Naive B cell (primary cell): ENCODE measurements at regions not wholly inside any gene's neighbourhood (a gene's known extent, or its start where the extent isn't known, plus 50 kb on each side); places are given as distances from the start of the nearest gene placed in this dataset.
A peak's percentile ranks its signal among the peaks of the same experiment; 100 is the strongest.
"Not testable (repeated sequence)": the region's sequence is repeated elsewhere in the genome, so short reads cannot be mapped to it uniquely, and the experiment has no call there.

Experiments used
- ATAC-seq, 2 donors: fragments of 150-1000 bp; cut with Tn5 transposase; 2 replicates each; pipeline ENCODE4 v1.10.0; 2021; ENCODE audit warnings: low read depth in 2 of 2, mild to moderate bottlenecking in 2 of 2, moderate library complexity in 2 of 2
- DNase-seq: peaks from one replicate; pipeline ENCODE4 v3.0.0; 2022
- H3K27ac Mint-ChIP-seq, 6 donors: one replicate each; pipeline ENCODE4 v1.8.0; 2020 to 2022; ENCODE audit warnings: mild to moderate bottlenecking in 6 of 6, mixed read lengths in 6 of 6, moderate library complexity in 5 of 6, inconsistent platforms in 2 of 6
- H3K27me3 Mint-ChIP-seq, 3 donors: one replicate each; pipeline ENCODE4 v1.8.0; 2021 to 2022; ENCODE audit warnings: mixed read lengths in 3 of 3, mild to moderate bottlenecking in 1 of 3
- H3K36me3 Mint-ChIP-seq, 2 donors: one replicate each; pipeline ENCODE4 v1.8.0; 2020 to 2022; ENCODE audit warnings: mixed read lengths in 2 of 2, inconsistent platforms in 1 of 2, mild to moderate bottlenecking in 1 of 2
- H3K4me1 Mint-ChIP-seq, 3 donors: one replicate each; pipeline ENCODE4 v1.8.0; 2020 to 2022; ENCODE audit warnings: mixed read lengths in 3 of 3, inconsistent platforms in 1 of 3, mild to moderate bottlenecking in 1 of 3, moderate library complexity in 1 of 3
- H3K4me3 Mint-ChIP-seq, 8 donors: one replicate each; pipeline ENCODE4 v1.8.0; 2020 to 2022; ENCODE audit warnings: mild to moderate bottlenecking in 8 of 8, mixed read lengths in 8 of 8, moderate library complexity in 8 of 8, inconsistent platforms in 2 of 8
- H3K9me3 Mint-ChIP-seq, 7 donors: one replicate each; pipeline ENCODE4 v1.8.0; 2020 to 2022; ENCODE audit warnings: mixed read lengths in 7 of 7, mild to moderate bottlenecking in 5 of 7, inconsistent platforms in 2 of 7, moderate library complexity in 1 of 7

- Mint-ChIP-seq H3K4me1 (no peaks in the 10 kb centered on the region), H3K9me3 (no peaks in the 10 kb centered on the region), H3K27me3 (no peaks in the 10 kb centered on the region), H3K27ac (no peak overlapping the region), H3K36me3 (no peaks in the 10 kb centered on the region), H3K4me3 (no peak overlapping the region)
- ATAC-seq (no peak), DNase-seq (no peak)
Observed at GRCh38 chr6:103516336-103516735, 1343.4 kb downstream of the HACE1 start.

DNA sequence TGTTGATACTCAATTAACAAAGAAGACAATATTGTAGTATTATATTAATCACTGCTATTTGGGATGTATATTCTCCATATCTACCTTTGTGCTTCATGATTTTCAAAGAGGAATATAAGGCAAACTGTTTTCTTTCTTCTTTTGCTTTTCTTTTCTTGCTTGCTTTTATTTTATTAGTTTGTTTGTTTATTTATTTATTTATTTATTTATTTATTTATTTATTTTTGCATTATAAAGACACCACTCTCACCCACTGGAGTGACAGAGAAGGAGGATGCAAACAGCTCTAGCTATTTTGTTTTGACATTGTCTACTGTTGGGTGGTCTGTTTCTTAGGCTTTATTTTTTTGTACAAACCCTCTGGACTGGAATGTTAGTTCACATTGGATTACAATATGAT, 1352.7 kb downstream of the HACE1 start:
- peaks cover 0 to 5% (median 0%) of the 10 kb centered on the region in 7 donors for H3K9me3 Mint-ChIP-seq
- no peak overlapping the region for H3K4me3 Mint-ChIP-seq
- no peak overlapping the region for H3K27ac Mint-ChIP-seq
- no peak for DNase-seq
- H3K27me3 Mint-ChIP-seq = no peaks in the 10 kb centered on the region
- no peaks in the 10 kb centered on the region for H3K4me1 Mint-ChIP-seq
- ATAC-seq = no peak
- no peaks in the 10 kb centered on the region for H3K36me3 Mint-ChIP-seq

DNA sequence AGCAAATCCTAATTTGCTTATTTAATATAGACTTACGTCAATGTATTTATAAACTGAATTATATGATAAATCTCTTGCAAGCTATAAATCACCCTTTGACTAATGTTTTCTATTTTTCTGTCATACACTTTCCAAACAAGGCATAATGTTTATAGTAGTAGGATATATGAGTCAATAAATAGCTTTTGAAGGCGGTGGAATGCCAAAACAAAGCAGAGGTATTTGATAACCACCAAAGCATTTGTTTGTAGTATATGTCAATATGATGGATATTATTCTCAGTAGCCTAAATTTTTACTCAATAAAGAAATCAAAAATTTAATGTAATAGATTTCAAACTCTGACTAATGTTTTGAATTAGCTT, 1354.6 kb downstream of the HACE1 start:
- ATAC-seq = no peak

GRCh38 chr6:103504501-103505154, 1355.1 kb downstream of the HACE1 start:
- H3K4me3 Mint-ChIP-seq = no peak overlapping the region
- ATAC-seq (no peak), DNase-seq (no peak)
- peak overlapping the region in 1 of 6 donors; percentile 21 for H3K27ac Mint-ChIP-seq
- H3K27me3 Mint-ChIP-seq = no peaks in the 10 kb centered on the region
- H3K9me3 Mint-ChIP-seq = peaks cover 0 to 2% (median 0%) of the 10 kb centered on the region in 7 donors
- no peaks in the 10 kb centered on the region for H3K4me1 Mint-ChIP-seq
- H3K36me3 Mint-ChIP-seq = no peaks in the 10 kb centered on the region

More for the DNA sequence above, 1354.6 kb downstream of the HACE1 start:
- Mint-ChIP-seq H3K4me1 (no peaks in the 10 kb centered on the region), H3K36me3 (no peaks in the 10 kb centered on the region), H3K4me3 (no peak overlapping the region), H3K9me3 (peaks cover 0 to 4% (median 0%) of the 10 kb centered on the region in 7 donors), H3K27me3 (no peaks in the 10 kb centered on the region), H3K27ac (no peak overlapping the region)
- no peak for DNase-seq

- H3K27ac Mint-ChIP-seq, H3K27me3 Mint-ChIP-seq, H3K4me3 Mint-ChIP-seq, H3K4me1 Mint-ChIP-seq, H3K36me3 Mint-ChIP-seq, ATAC-seq, H3K9me3 Mint-ChIP-seq, DNase-seq: not testable (repeated sequence)
Observed at GRCh38 chr6:103496588-103496987, 1363.1 kb downstream of the HACE1 start.

DNA sequence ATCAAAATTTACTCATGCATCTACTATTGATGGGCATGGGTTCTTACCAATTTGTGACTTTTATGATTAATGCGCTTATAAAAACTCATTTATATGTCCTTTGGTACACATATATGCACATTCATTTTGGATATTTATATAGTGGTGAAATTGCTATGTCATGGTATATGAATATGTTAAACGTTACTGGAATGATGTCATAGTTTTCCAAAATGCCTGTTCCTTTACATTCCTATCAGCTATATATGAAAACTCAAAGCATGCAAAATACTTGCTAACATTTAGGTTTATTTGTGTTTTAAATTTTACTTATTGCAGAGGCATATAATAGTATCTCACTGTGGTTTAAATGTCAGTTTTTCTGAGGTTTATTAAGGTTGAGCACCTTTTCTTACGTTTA, 1403.1 kb downstream of the HACE1 start:
- Mint-ChIP-seq H3K4me3 (no peak overlapping the region), H3K27ac (no peak overlapping the region), H3K4me1 (no peaks in the 10 kb centered on the region), H3K27me3 (no peaks in the 10 kb centered on the region), H3K36me3 (no peaks in the 10 kb centered on the region), H3K9me3 (peaks cover 0 to 4% (median 1%) of the 10 kb centered on the region in 7 donors)
- ATAC-seq (no peak), DNase-seq (no peak)

- DNase-seq = no peak
- Mint-ChIP-seq H3K4me1 (no peaks in the 10 kb centered on the region), H3K4me3 (no peak overlapping the region), H3K9me3 (peaks cover 0 to 6% (median 1%) of the 10 kb centered on the region in 7 donors), H3K36me3 (no peaks in the 10 kb centered on the region), H3K27ac (no peak overlapping the region), H3K27me3 (no peaks in the 10 kb centered on the region)
- no peak for ATAC-seq
Observed at GRCh38 chr6:103455275-103455674, 1404.4 kb downstream of the HACE1 start.

DNA sequence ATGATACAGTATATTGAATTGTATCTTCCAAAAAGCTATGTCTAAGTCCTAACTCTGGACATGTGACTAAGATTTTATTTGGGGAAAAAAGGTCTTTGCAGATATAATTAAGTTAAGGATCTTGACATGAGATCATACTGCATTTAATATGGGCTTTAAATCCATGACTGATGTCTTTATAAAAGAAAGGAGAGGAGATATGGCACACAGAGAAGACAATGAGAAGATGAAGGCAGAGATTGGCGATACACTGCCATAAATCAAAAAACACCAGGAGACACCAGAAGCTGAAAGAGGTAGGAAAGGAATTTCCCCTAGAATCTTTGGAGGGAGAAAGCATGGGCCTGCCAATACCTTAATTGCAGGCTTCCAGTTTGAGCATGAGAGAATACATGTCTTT, 1450.2 kb downstream of the HACE1 start:
- no peaks in the 10 kb centered on the region for H3K36me3 Mint-ChIP-seq
- ATAC-seq (no peak), DNase-seq (no peak)
- H3K27ac Mint-ChIP-seq = no peak overlapping the region
- H3K4me3 Mint-ChIP-seq = no peak overlapping the region
- H3K4me1 Mint-ChIP-seq = no peaks in the 10 kb centered on the region
- no peaks in the 10 kb centered on the region for H3K27me3 Mint-ChIP-seq
- H3K9me3 Mint-ChIP-seq = peaks cover 0 to 1% (median 0%) of the 10 kb centered on the region in 7 donors

DNA sequence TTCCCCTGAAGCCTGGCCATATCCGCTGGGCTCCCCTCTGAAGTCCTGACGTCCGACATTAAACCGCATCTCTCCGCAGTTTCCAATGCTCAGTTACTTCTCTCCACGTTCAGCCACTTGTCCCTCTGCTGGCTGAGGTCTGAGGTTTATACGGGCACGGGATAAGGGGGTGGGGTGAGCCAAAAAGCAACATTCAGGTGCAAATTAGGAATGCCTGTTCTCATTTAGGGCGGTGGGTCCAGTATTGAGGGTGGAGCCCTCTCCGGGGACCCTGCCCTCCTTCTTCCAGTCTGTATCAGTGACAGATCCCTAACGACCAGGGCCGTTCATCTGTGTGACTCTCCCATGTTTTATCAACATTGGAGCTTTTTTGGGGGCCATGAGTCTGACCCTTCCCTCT, 1454.4 kb downstream of the HACE1 start:
- H3K4me1 Mint-ChIP-seq = no peaks in the 10 kb centered on the region
- no peaks in the 10 kb centered on the region for H3K27me3 Mint-ChIP-seq
- H3K4me3 Mint-ChIP-seq = no peak overlapping the region
- ATAC-seq = no peak
- H3K27ac Mint-ChIP-seq = no peak overlapping the region
- no peak for DNase-seq
- H3K9me3 Mint-ChIP-seq = peaks cover 0 to 9% (median 0%) of the 10 kb centered on the region in 7 donors
- no peaks in the 10 kb centered on the region for H3K36me3 Mint-ChIP-seq

- no peaks in the 10 kb centered on the region for H3K36me3 Mint-ChIP-seq
- H3K4me3 Mint-ChIP-seq = no peak overlapping the region
- no peaks in the 10 kb centered on the region for H3K4me1 Mint-ChIP-seq
- no peak overlapping the region for H3K27ac Mint-ChIP-seq
- H3K27me3 Mint-ChIP-seq = no peaks in the 10 kb centered on the region
- no peak for ATAC-seq
- H3K9me3 Mint-ChIP-seq = peaks cover 0 to 9% (median 0%) of the 10 kb centered on the region in 7 donors
- no peak for DNase-seq
Observed at GRCh38 chr6:103404799-103405198, 1454.9 kb downstream of the HACE1 start.

DNA sequence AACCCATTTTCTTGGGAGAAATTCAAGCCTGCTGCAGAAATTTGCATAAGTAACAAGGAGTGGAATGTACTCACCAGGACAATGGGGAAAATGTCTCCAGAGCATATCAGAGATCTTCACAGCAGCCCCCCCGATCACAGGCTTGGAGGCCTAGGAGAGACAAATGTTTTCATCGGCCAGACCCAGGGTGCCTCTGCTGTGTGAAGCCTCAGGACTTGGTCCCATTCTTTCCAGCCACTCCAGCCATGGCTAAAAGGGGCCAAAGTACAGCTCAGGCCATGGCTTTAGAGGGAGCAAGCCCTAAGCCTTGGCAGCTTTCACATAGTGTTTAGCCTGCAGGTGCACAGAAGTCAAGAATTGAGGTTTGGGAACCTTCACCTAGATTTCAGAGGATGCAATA, 1463.0 kb downstream of the HACE1 start:
- no peaks in the 10 kb centered on the region for H3K4me1 Mint-ChIP-seq
- peaks cover 6 to 20% (median 10%) of the 10 kb centered on the region in 7 donors for H3K9me3 Mint-ChIP-seq
- no peak overlapping the region for H3K4me3 Mint-ChIP-seq
- no peaks in the 10 kb centered on the region for H3K36me3 Mint-ChIP-seq
- no peaks in the 10 kb centered on the region for H3K27me3 Mint-ChIP-seq
- H3K27ac Mint-ChIP-seq = no peak overlapping the region
- DNase-seq (no peak), ATAC-seq (no peak)

GRCh38 chr6:103379272-103379671, 1480.4 kb downstream of the HACE1 start:
- no peaks in the 10 kb centered on the region for H3K4me1 Mint-ChIP-seq
- H3K27me3 Mint-ChIP-seq = no peaks in the 10 kb centered on the region
- peaks cover 0 to 11% (median 3%) of the 10 kb centered on the region in 7 donors for H3K9me3 Mint-ChIP-seq
- no peaks in the 10 kb centered on the region for H3K36me3 Mint-ChIP-seq
- no peak overlapping the region for H3K27ac Mint-ChIP-seq
- DNase-seq = no peak
- ATAC-seq = no peak
- no peak overlapping the region for H3K4me3 Mint-ChIP-seq

DNA sequence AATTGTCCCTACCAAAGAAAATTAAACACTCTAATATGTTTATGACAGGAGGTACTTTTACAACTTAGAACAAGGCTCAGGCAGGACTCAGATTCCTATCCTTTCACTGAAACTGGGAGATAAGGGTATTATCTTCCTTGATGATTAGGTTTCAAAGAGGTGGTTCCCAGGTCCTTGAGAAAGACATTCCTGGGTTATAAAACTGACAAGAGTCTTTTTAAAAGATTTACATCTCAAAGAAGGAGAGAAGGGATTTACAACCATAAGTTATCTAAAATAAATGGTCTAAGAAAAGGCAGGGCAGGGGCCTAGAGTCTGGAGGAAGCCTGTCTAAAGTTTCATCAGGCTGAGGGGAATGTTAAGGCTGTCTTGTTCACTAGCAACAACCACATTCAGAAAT, 1492.5 kb downstream of the HACE1 start:
- Mint-ChIP-seq H3K27ac (no peak overlapping the region), H3K4me1 (no peaks in the 10 kb centered on the region), H3K4me3 (no peak overlapping the region), H3K27me3 (no peaks in the 10 kb centered on the region), H3K9me3 (peaks cover 0 to 11% (median 4%) of the 10 kb centered on the region in 7 donors), H3K36me3 (no peaks in the 10 kb centered on the region)
- ATAC-seq = no peak
- no peak for DNase-seq

- ATAC-seq (no peak), DNase-seq (no peak)
- H3K4me3 Mint-ChIP-seq = no peak overlapping the region
- no peaks in the 10 kb centered on the region for H3K36me3 Mint-ChIP-seq
- no peak overlapping the region for H3K27ac Mint-ChIP-seq
- no peaks in the 10 kb centered on the region for H3K4me1 Mint-ChIP-seq
- H3K27me3 Mint-ChIP-seq = no peaks in the 10 kb centered on the region
- peaks cover 0 to 5% (median 0%) of the 10 kb centered on the region in 7 donors for H3K9me3 Mint-ChIP-seq
Observed at GRCh38 chr6:103356531-103356930, 1503.2 kb downstream of the HACE1 start.
